ENCODE measurements at regions not wholly inside any gene's neighbourhood (a gene's known extent, or its start where the extent isn't known, plus 50 kb on each side); places are given as distances from the start of the nearest gene placed in this dataset.

DNA sequence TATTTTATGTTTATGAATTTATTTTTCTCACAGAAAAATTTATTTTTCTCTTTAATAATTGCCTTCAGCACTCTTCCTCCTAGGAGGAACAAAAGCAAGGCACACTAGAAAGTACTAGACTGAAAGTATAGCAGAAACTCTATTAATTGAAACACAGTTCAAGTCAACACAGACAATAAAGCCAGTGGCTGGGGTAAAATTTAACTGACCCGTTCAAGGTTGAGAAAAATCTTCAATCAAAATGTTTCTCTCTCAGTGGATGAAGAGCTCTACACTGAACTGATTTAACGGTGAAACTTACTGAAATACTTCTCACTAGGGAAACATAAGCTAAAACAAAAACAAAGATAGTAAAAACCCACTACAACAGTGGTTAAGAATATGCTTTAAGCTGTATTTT is 230.1 kb upstream of the MIR17HG start:
- DNase-seq (ENCODE audit: low read depth), result no peak
- TF ChIP-seq, protein P1, sequence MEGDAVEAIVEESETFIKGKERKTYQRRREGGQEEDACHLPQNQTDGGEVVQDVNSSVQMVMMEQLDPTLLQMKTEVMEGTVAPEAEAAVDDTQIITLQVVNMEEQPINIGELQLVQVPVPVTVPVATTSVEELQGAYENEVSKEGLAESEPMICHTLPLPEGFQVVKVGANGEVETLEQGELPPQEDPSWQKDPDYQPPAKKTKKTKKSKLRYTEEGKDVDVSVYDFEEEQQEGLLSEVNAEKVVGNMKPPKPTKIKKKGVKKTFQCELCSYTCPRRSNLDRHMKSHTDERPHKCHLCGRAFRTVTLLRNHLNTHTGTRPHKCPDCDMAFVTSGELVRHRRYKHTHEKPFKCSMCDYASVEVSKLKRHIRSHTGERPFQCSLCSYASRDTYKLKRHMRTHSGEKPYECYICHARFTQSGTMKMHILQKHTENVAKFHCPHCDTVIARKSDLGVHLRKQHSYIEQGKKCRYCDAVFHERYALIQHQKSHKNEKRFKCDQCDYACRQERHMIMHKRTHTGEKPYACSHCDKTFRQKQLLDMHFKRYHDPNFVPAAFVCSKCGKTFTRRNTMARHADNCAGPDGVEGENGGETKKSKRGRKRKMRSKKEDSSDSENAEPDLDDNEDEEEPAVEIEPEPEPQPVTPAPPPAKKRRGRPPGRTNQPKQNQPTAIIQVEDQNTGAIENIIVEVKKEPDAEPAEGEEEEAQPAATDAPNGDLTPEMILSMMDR (conservative IDR thresholded peaks at IDR 0.05; ENCODE audit: low read depth, low read length), result no peak
- no peak overlapping the region for H3K4me3 ChIP-seq (ENCODE audit: low read depth, low read length)

DNA sequence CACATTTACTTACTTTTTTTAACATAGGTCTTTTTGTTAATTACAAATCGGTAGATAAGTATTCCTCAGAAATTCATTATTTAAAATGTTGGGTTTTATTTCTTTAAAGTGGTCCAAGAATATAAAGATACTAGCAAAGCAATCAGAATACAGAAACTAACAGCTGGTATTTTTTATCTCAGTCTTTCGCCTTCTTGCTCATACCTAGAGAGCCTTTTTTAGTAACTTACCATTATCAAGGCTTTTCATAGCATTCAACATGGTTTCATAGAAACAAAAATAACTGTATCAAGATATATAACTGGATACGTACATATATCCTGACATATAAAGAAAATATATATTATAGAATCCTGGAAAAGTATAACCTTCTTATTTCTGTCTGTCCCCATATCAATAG is 227.8 kb upstream of the MIR17HG start:
- TF ChIP-seq, protein P1 (conservative IDR thresholded peaks at IDR 0.05; ENCODE audit: low read depth, low read length), result no peak
- no peak overlapping the region for H3K4me3 ChIP-seq (ENCODE audit: low read depth, low read length)
- no peak for DNase-seq (ENCODE audit: low read depth)

DNA sequence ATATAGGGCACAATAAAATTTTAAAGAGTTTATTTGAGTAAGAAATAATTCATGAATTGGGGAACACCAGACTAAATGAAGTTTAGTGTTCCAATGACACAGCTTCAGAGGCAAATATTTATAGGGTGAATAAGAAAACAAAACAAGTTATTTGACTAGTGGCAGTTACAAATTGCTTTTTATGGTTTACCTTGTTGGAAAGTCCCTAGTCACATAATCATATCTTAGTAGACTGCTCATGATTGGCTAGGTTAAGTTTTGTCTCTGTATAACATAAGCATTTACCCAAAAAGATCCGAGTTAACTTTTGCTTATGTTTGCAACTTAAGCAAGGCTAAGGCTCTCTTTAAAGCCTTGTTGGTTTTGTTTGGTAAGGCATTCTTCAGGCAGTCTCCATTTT is 224.7 kb upstream of the MIR17HG start:
- TF ChIP-seq, protein P1 (conservative IDR thresholded peaks at IDR 0.05; ENCODE audit: low read depth, low read length), result no peak
- no peak for DNase-seq (ENCODE audit: low read depth)
- no peak overlapping the region for H3K4me3 ChIP-seq (ENCODE audit: low read depth, low read length)

DNA sequence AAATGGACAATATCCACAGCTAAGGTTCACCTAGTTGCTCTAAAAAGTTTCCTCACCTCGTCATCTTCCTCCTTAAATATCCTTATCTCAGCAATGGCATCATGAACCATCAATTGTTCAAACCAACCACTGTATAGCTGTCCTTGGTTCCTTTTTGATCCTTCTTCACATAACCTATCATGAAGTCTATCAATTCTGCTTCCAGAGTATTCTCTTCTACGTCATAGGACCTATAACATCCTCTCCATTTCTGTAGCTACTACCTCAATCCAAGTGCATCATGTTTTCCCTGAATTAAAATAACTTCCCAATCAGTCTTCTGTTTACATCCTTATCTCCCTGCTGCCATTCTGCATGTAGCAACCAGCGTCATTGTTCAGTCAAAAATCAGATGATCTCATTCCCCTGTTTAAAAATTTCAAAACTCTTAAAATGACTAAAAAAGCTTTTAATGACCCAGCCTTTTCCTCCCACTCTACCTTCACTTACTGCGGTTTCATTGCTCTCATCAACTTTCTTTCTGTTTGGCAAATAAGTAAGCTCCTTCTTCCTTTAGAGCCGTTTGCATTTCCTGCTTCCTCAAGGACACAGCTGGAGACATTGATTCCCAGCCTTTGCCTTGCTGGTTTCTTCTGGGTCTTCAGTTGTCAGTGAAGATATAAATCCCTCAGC is 223.9 kb upstream of the MIR17HG start:
- TF ChIP-seq, protein P1 (conservative IDR thresholded peaks at IDR 0.05; ENCODE audit: low read depth, low read length), result no peak
- no peak for DNase-seq (ENCODE audit: low read depth)
- no peak overlapping the region for H3K4me3 ChIP-seq (ENCODE audit: low read depth, low read length)

DNA sequence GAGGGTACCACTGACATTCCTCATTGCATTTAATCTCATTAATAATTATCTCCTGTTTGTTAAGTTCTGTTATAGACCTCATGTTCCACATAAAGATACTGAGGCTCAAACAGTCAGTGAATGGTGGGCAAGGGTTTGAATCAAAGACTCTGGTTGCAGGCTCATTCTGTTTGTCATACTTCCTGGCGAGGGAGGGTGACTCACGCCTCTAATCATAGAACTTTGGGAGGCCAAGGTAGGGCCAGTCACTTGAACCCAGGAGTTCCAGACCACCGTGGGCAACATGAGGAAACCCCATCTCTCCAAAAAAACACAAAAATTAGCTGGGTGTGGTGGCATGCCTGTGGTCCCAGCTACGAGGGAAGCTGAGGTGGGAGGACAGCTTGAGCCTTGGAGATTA is 220.7 kb upstream of the MIR17HG start:
- DNase-seq (ENCODE audit: low read depth), result no peak
- H3K4me3 ChIP-seq (ENCODE audit: low read depth, low read length), result no peak overlapping the region
- TF ChIP-seq, protein P1 (conservative IDR thresholded peaks at IDR 0.05; ENCODE audit: low read depth, low read length), result no peak

DNA sequence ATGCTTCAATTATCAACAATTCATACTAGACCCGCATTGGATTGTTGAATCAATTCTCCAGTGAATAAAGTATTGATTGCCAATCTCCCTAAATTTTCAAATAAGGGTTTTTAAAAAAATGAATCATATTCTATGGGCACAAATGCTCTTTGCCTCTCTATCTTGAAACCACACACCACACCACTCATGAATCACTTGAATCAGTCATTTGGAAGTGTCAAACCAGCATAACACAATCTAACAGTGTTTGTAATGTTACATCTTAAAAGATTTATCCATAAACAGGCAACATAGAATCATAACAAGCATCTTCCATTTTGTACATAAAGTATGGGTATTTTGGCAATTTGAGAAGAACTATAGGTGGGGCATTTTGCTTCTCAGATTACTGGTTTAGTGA is 219.5 kb upstream of the MIR17HG start:
- TF ChIP-seq, protein P1 (conservative IDR thresholded peaks at IDR 0.05; ENCODE audit: low read depth, low read length), result no peak
- DNase-seq (ENCODE audit: low read depth), result no peak

DNA sequence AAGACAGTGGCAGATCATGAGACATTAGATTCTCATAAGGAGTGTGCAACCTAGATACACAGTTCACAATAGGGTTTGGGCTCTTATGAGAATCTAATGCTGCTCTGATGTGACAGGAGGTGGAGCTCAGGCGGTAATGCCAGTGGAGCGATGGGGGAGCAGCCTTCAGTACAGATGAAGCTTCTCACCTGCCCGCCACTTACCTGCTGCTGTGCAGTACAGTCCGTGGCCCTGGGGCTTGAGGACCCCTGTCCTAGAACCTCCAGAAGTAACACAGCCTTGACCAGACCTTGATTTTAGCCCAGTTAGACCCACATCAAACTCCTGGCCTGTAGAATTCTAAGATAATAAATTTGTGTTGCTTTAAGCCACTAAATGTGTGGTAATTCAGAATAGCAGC is 215.1 kb upstream of the MIR17HG start:
- TF ChIP-seq, protein P1 (conservative IDR thresholded peaks at IDR 0.05; ENCODE audit: low read depth, low read length), result no peak
- no peak for DNase-seq (ENCODE audit: low read depth)

More for the DNA sequence above, 219.5 kb upstream of the MIR17HG start:
- no peak overlapping the region for H3K4me3 ChIP-seq (ENCODE audit: low read depth, low read length)

More for the DNA sequence above, 215.1 kb upstream of the MIR17HG start:
- H3K4me3 ChIP-seq (ENCODE audit: low read depth, low read length), result no peak overlapping the region

Data from epithelial cell of proximal tubule (primary cell).